NCI-H2196 (cell line): ENCODE measurements at regions not wholly inside any gene's neighbourhood (a gene's known extent, or its start where the extent isn't known, plus 50 kb on each side); places are given as distances from the start of the nearest gene placed in this dataset.
A peak's percentile ranks its signal among the peaks of the same experiment; 100 is the strongest.
"Not testable (repeated sequence)": the region's sequence is repeated elsewhere in the genome, so short reads cannot be mapped to it uniquely, and the experiment has no call there.

Source experiments
- DNase-seq: peaks from one replicate; lab custom pipeline; 2025; ENCODE audit not compliant: unreplicated experiment; lab: John Stamatoyannopoulos, UW

GRCh38 chr12:104906695-104907094, 51.4 kb downstream of the SLC41A2 start:
- DNase-seq = no peak

- DNase-seq = not testable (repeated sequence)
Measured at GRCh38 chr12:104905446-104905845, 52.6 kb downstream of the SLC41A2 start.

- DNase-seq = no peak
Measured at GRCh38 chr12:104903648-104904423, 54.3 kb downstream of the SLC41A2 start.

GRCh38 chr12:104902125-104902524, 56.0 kb downstream of the SLC41A2 start:
- no peak for DNase-seq

GRCh38 chr12:104896710-104897109, 61.4 kb downstream of the SLC41A2 start:
- DNase-seq = no peak

- no peak for DNase-seq
Measured at GRCh38 chr12:104896146-104896545, 61.9 kb downstream of the SLC41A2 start.

- DNase-seq = no peak
Measured at GRCh38 chr12:104895415-104895814, 62.7 kb downstream of the SLC41A2 start.

GRCh38 chr12:104890476-104891096, 67.5 kb downstream of the SLC41A2 start:
- DNase-seq = no peak

- DNase-seq = no peak
Measured at GRCh38 chr12:104889735-104890134, 68.4 kb downstream of the SLC41A2 start.

- no peak for DNase-seq
Measured at GRCh38 chr12:104888892-104889291, 69.2 kb downstream of the SLC41A2 start.

GRCh38 chr12:104888481-104888880, 69.6 kb downstream of the SLC41A2 start:
- no peak for DNase-seq

GRCh38 chr12:104887452-104887851, 70.6 kb downstream of the SLC41A2 start:
- no peak for DNase-seq

GRCh38 chr12:104886418-104887401, 71.4 kb downstream of the SLC41A2 start:
- DNase-seq = peak; percentile 21

GRCh38 chr12:104878858-104879257, 79.2 kb downstream of the SLC41A2 start:
- DNase-seq = not testable (repeated sequence)

- DNase-seq = peak; percentile 13
Measured at GRCh38 chr12:104877103-104877705, 80.9 kb downstream of the SLC41A2 start.

- DNase-seq = no peak
Measured at GRCh38 chr12:104873374-104873773, 84.7 kb downstream of the SLC41A2 start.

GRCh38 chr12:104870797-104871196, 87.3 kb downstream of the SLC41A2 start:
- DNase-seq = no peak

GRCh38 chr12:104866291-104866690, 91.8 kb downstream of the SLC41A2 start:
- DNase-seq = no peak

GRCh38 chr12:104865080-104865479, 93.0 kb downstream of the SLC41A2 start:
- no peak for DNase-seq

GRCh38 chr12:104864668-104865067, 93.4 kb downstream of the SLC41A2 start:
- DNase-seq = no peak
